SU-DHL-6 (cell line): ENCODE measurements at regions not wholly inside any gene's neighbourhood (a gene's known extent, or its start where the extent isn't known, plus 50 kb on each side); places are given as distances from the start of the nearest gene placed in this dataset.

Experiments
- CTCF ChIP-seq: fragments of 200-600 bp; sonication (generic); IDR thresholded peaks from one replicate; pipeline ENCODE4 v1.5.1; 2017; ENCODE audit warnings: antibody characterized with exemption, mild to moderate bottlenecking, low read length, moderate library complexity; ENCODE audit not compliant: insufficient read depth, poor library complexity, severe bottlenecking
- EZH2phosphoT487 ChIP-seq: fragments of 200-600 bp; sonication (generic), shearing (Covaris generic); conservative IDR thresholded peaks from 2 replicates; pipeline ENCODE4 v1.6.1; 2018; ENCODE audit warnings: mild to moderate bottlenecking, antibody characterized with exemption, low read length, moderate library complexity, mixed read lengths

GRCh38 chr17:36813957-36814563 lies 123.2 kb upstream of the LHX1 start:
- TF ChIP-seq CTCF (no peak), EZH2phosphoT487 (no peak)
